ENCODE measurements at regions not wholly inside any gene's neighbourhood (a gene's known extent, or its start where the extent isn't known, plus 50 kb on each side); places are given as distances from the start of the nearest gene placed in this dataset.

DNA sequence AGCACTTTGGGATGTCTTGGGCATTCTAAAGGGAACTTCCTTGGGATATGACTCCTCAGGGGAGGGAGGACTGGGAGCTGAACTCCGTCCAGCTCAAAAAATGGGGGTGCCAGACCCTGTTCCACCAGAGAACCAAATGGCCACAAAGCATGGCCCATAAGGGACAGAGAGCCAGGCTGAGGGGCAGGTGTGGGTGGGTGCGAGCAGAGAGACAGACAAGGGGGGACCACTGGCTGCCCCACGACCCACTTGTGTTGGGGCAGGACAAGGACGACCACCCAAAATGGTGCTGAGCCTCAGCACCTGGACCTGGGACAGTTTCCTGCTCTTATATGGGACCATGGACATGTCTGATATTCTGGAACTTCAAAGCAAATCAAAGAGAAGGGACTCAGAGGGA, 148.2 kb upstream of the MLN start:
- WGBS (ENCODE audit: insufficient coverage, insufficient replicate concordance, low lambda C conversion rate, missing lambda C conversion rate) = 4% methylated on average over 4 of the region's 4 CpGs
- CTCF ChIA-PET = no interaction called here

DNA sequence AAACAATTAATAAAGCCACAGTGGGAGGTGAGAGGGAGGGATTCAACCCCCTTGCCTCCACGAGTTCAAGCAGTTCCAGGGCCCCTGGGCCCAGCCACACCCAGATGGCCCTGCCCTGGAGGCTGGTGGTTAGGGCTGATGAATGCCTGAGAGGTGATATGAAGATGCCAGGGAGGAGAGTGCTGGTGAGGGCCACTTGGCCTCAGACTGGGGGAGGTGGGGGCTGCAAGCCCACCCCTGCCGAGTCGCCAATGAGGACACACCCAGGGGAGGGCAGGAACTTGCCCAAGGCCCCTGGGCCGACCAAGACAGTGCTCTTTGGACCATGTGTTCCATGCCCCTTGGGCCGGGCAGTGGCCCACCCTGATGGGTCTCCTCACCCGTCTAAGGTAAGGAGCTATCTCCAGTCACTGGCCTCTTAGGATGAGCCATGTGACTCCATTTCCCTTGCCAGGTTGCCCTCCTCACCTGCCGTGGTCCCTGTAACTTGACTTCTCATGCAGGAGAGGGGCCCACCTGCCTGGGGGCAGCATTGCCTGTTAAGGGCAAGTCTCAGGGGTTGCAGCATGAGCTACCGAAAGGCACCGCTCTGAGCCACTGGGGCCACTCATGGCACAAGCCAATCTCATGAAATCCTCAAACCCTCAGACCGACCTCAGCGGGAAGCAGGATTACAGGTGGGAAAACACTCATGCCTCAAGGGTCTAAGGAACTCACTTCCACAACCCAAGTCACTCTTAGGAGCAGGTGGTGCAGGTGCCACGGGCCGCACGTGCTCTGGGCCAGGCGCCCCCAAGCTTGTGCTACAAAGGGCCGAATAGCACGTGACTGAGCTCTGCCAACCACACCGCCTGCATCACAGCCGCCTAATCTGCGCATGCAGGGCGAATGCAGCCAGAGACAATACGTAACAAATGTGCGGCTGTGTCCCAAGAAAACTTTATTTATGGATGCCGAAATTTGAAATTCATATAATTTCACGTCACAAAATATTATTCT, 147.4 kb upstream of the MLN start:
- H3K4me1 ChIP-seq (ENCODE audit: control insufficient read depth, insufficient read depth, low read length) = no peaks in the 10 kb centered on the region
- WGBS (ENCODE audit: insufficient coverage, insufficient replicate concordance, low lambda C conversion rate, missing lambda C conversion rate) = 52% methylated on average over 23 of the region's 25 CpGs

More for the DNA sequence above, 148.2 kb upstream of the MLN start:
- POLR2A ChIA-PET = no interaction called here
- Histone ChIP-seq H3K4me1 (ENCODE audit: control insufficient read depth, insufficient read depth, low read length) (no peaks in the 10 kb centered on the region), H3K27ac (ENCODE audit: control insufficient read depth, insufficient read depth) (no peak overlapping the region), H3K9me3 (replicated peaks; ENCODE audit: control insufficient read depth, insufficient read depth, low read length) (no peaks in the 10 kb centered on the region), H3K9ac (ENCODE audit: control insufficient read depth, insufficient read depth, low read length) (no peak overlapping the region), H3K79me2 (ENCODE audit: control insufficient read depth, insufficient read depth, low read length) (no peaks in the 10 kb centered on the region), H3K36me3 (ENCODE audit: control insufficient read depth in 2 of 2, insufficient read depth in 2 of 2, low read length in 1 of 2) (no peaks in the 10 kb centered on the region), H3K4me3 (no peak overlapping the region), H3K27me3 (replicated peaks in 1 of 2; ENCODE audit: control insufficient read depth in 2 of 2, insufficient read depth in 2 of 2, low read length in 1 of 2) (no peaks in the 10 kb centered on the region; a peak in 2 of 4 replicates), H2AFZ (ENCODE audit: control insufficient read depth, low read depth, low read length) (no peak overlapping the region), H4K20me1 (ENCODE audit: control insufficient read depth, insufficient read depth) (no peaks in the 10 kb centered on the region; the same call in 1 of the 2 replicates), H3K4me2 (ENCODE audit: control insufficient read depth, insufficient read depth) (no peak overlapping the region)
- no peak for FAIRE-seq
- no peak for DNase-seq (ENCODE audit: low read depth, low spot score)
- RAD21 ChIA-PET (ENCODE audit: unreplicated experiment) = no interaction called here
- in situ Hi-C loops (cut with MboI) = no loop called here
- TF ChIP-seq NFYA (IDR thresholded peaks at IDR 0.05; ENCODE audit: borderline replicate concordance, low read depth, low read length) (no peak), ATF7 (IDR thresholded peaks at IDR 0.05; ENCODE audit: low read depth) (no peak), MTA3 (IDR thresholded peaks at IDR 0.05; ENCODE audit: borderline replicate concordance, low read length) (no peak), CBX3 (IDR thresholded peaks at IDR 0.05; ENCODE audit: borderline replicate concordance, low read depth) (no peak), NFXL1 (IDR thresholded peaks at IDR 0.05; ENCODE audit: borderline replicate concordance) (no peak), CREM (IDR thresholded peaks at IDR 0.05; ENCODE audit: low read depth) (no peak), TBL1XR1 (IDR thresholded peaks at IDR 0.05; ENCODE audit: low read depth, low read length) (no peak)
- BruUV-seq (replicated peaks) = no TSS peak
- SMC1A ChIA-PET (ENCODE audit: uncharacterized antibody, unreplicated experiment) = no interaction called here
- no peak for ATAC-seq
- intact Hi-C loops (cut with micrococcal nuclease; ENCODE audit: unreplicated experiment) = no loop called here

More for the DNA sequence above, 147.4 kb upstream of the MLN start:
- in situ Hi-C loops (cut with MboI) = no loop called here
- H3K4me3 ChIP-seq = no peak overlapping the region
- H3K9me3 ChIP-seq (replicated peaks; ENCODE audit: control insufficient read depth, insufficient read depth, low read length) = no peaks in the 10 kb centered on the region
- peaks cover 0 to 3% of the 10 kb centered on the region in 2 experiments; a peak in 2 of 4 replicates for H3K27me3 ChIP-seq (replicated peaks in 1 of 2; ENCODE audit: control insufficient read depth in 2 of 2, insufficient read depth in 2 of 2, low read length in 1 of 2)
- H2AFZ ChIP-seq (ENCODE audit: control insufficient read depth, low read depth, low read length) = no peak overlapping the region
- TF ChIP-seq JUND (IDR thresholded peaks at IDR 0.05; ENCODE audit: low read depth, low read length) (no peak), CREB1 (IDR thresholded peaks at IDR 0.05; ENCODE audit: low read depth) (no peak)
- H4K20me1 ChIP-seq (ENCODE audit: control insufficient read depth, insufficient read depth) = no peaks in the 10 kb centered on the region
- no peak overlapping the region for H3K27ac ChIP-seq (ENCODE audit: control insufficient read depth, insufficient read depth)
- ChIA-PET SMC1A (ENCODE audit: uncharacterized antibody, unreplicated experiment) (no interaction called here), POLR2A (no interaction called here), RAD21 (ENCODE audit: unreplicated experiment) (no interaction called here), CTCF (no interaction called here)
- no peaks in the 10 kb centered on the region for H3K79me2 ChIP-seq (ENCODE audit: control insufficient read depth, insufficient read depth, low read length)
- no peak for FAIRE-seq
- intact Hi-C loops (cut with micrococcal nuclease; ENCODE audit: unreplicated experiment) = no loop called here
- no peak for ATAC-seq
- no TSS peak for BruUV-seq (replicated peaks)
- no peak for DNase-seq (ENCODE audit: low read depth, low spot score)
- H3K9ac ChIP-seq (ENCODE audit: control insufficient read depth, insufficient read depth, low read length) = no peak overlapping the region
- H3K36me3 ChIP-seq (ENCODE audit: control insufficient read depth in 2 of 2, insufficient read depth in 2 of 2, low read length in 1 of 2) = no peaks in the 10 kb centered on the region
- no peak overlapping the region for H3K4me2 ChIP-seq (ENCODE audit: control insufficient read depth, insufficient read depth)
